WTC11 (cell line): ENCODE measurements at regions not wholly inside any gene's neighbourhood (a gene's known extent, or its start where the extent isn't known, plus 50 kb on each side); places are given as distances from the start of the nearest gene placed in this dataset.

Experiments used
- ATAC-seq: fragments of 200-7000 bp; cut with Tn5 transposase; 2 replicates; pipeline ENCODE4 v1.10.0; 2021; ENCODE audit warnings: mild to moderate bottlenecking, moderate library complexity
- CTCF ChIA-PET: fragments of 300-600 bp; sonication (Branson Sonifier 250); formaldehyde crosslinking; loops from one replicate; lab custom pipeline; 2021; ENCODE audit warnings: antibody characterized with exemption; lab: Charles Lee
- POLR2A ChIA-PET: fragments of 350-600 bp; sonication (Branson Sonifier 250); formaldehyde crosslinking; loops from one replicate; lab custom pipeline; 2021; ENCODE audit warnings: antibody characterized with exemption; lab: Charles Lee
- DNase-seq: peaks from one replicate; pipeline ENCODE4 v3.0.0; 2021; ENCODE audit warnings: low spot score
- H3K27ac Mint-ChIP-seq: 2 replicates; pipeline ENCODE4 v1.8.0; 2021; ENCODE audit warnings: mixed read lengths
- H3K27me3 Mint-ChIP-seq: 2 replicates; pipeline ENCODE4 v1.8.0; 2021; ENCODE audit warnings: low read depth, mild to moderate bottlenecking, moderate library complexity, mixed read lengths
- H3K36me3 Mint-ChIP-seq: 2 replicates; pipeline ENCODE4 v1.8.0; 2021; ENCODE audit warnings: mixed read lengths
- H3K4me1 Mint-ChIP-seq: 2 replicates; pipeline ENCODE4 v1.8.0; 2022; ENCODE audit warnings: mixed read lengths
- H3K4me3 Mint-ChIP-seq: 2 replicates; pipeline ENCODE4 v1.8.0; 2021; ENCODE audit warnings: mild to moderate bottlenecking, moderate library complexity, mixed read lengths
- H3K9me3 Mint-ChIP-seq: 2 replicates; pipeline ENCODE4 v1.8.0; 2021; ENCODE audit warnings: mixed read lengths
- CREB1 ChIP-seq: sonication (generic); formaldehyde crosslinking; IDR thresholded peaks from 2 replicates; pipeline ENCODE4 v1.8.0; 2023; ENCODE audit warnings: mild to moderate bottlenecking, missing genetic modification reagents
- ELF4 ChIP-seq: sonication (generic); formaldehyde crosslinking; IDR thresholded peaks from 2 replicates; pipeline ENCODE4 v1.8.1; 2022; ENCODE audit warnings: low read depth, mild to moderate bottlenecking, moderate library complexity, missing genetic modification reagents
- ESRRA ChIP-seq: sonication (generic); formaldehyde crosslinking; IDR thresholded peaks from 2 replicates; pipeline ENCODE4 v1.8.1; 2022; ENCODE audit warnings: mild to moderate bottlenecking, missing genetic modification reagents, borderline replicate concordance
- GTF2I ChIP-seq: fragments of 250-450 bp; sonication (Bioruptor Pico); conservative IDR thresholded peaks from 2 replicates; pipeline ENCODE4 v1.4.0; 2021; ENCODE audit warnings: mild to moderate bottlenecking
- JAZF1 ChIP-seq: fragments of 250-450 bp; sonication (Bioruptor Pico); IDR thresholded peaks from 2 replicates; pipeline ENCODE4 v1.9.0; 2021; ENCODE audit warnings: moderate library complexity, mild to moderate bottlenecking, inconsistent platforms
- JUN ChIP-seq: sonication (generic); formaldehyde crosslinking; IDR thresholded peaks from 2 replicates; pipeline ENCODE4 v1.8.0; 2023; ENCODE audit warnings: mild to moderate bottlenecking, missing genetic modification reagents
- KAT7 ChIP-seq: sonication (generic); formaldehyde crosslinking; IDR thresholded peaks from 2 replicates; pipeline ENCODE4 v1.8.1; 2023; ENCODE audit warnings: missing genetic modification reagents, mild to moderate bottlenecking, borderline replicate concordance
- MXD4 ChIP-seq: fragments of 250-450 bp; sonication (Bioruptor Pico); IDR thresholded peaks from 2 replicates; pipeline ENCODE4 v1.8.0; 2021; ENCODE audit warnings: mild to moderate bottlenecking, moderate library complexity, borderline replicate concordance
- NR2C2 ChIP-seq: sonication (generic); formaldehyde crosslinking; IDR thresholded peaks from 2 replicates; pipeline ENCODE4 v1.8.0; 2022; ENCODE audit warnings: mild to moderate bottlenecking, missing genetic modification reagents
- NR3C1 ChIP-seq: sonication (generic); formaldehyde crosslinking; conservative IDR thresholded peaks from 2 replicates; pipeline ENCODE4 v1.8.1; 2023; ENCODE audit warnings: low read depth, mild to moderate bottlenecking, missing genetic modification reagents
- PRRX2 ChIP-seq: fragments of 250-450 bp; sonication (Bioruptor Pico); IDR thresholded peaks from 2 replicates; pipeline ENCODE4 v1.8.0; 2021; ENCODE audit warnings: mild to moderate bottlenecking
- RELA ChIP-seq: sonication (generic); formaldehyde crosslinking; IDR thresholded peaks from 2 replicates; pipeline ENCODE4 v1.8.1; 2022; ENCODE audit warnings: missing genetic modification reagents, mild to moderate bottlenecking, borderline replicate concordance
- SP1 ChIP-seq: sonication (generic); formaldehyde crosslinking; conservative IDR thresholded peaks from 2 replicates; pipeline ENCODE4 v1.8.1; 2022; ENCODE audit warnings: missing genetic modification reagents
- TCF7 ChIP-seq: sonication (generic); formaldehyde crosslinking; IDR thresholded peaks from 2 replicates; pipeline ENCODE4 v1.8.0; 2022; ENCODE audit warnings: mild to moderate bottlenecking, low read depth, missing genetic modification reagents, moderate library complexity
- TEAD4 ChIP-seq: sonication (generic); formaldehyde crosslinking; IDR thresholded peaks from 2 replicates; pipeline ENCODE4 v1.8.0; 2022; ENCODE audit warnings: mild to moderate bottlenecking, missing genetic modification reagents
- TP53 ChIP-seq: sonication (generic); formaldehyde crosslinking; IDR thresholded peaks from 2 replicates; pipeline ENCODE4 v1.8.1; 2023; ENCODE audit warnings: mild to moderate bottlenecking, missing genetic modification reagents
- ZNF138 ChIP-seq: sonication (generic); formaldehyde crosslinking; conservative IDR thresholded peaks from 2 replicates; pipeline ENCODE4 v1.8.1; 2022; ENCODE audit warnings: mild to moderate bottlenecking, moderate library complexity, missing genetic modification reagents
- TF ChIP-seq, protein P1 (sequence below): fragments of 200-600 bp; IDR thresholded peaks from 2 replicates; pipeline ENCODE4 v1.8.0; 2022; ENCODE audit warnings: antibody characterized with exemption
- TF ChIP-seq, protein P2 (sequence below): sonication (generic); formaldehyde crosslinking; conservative IDR thresholded peaks from 2 replicates; pipeline ENCODE4 v1.8.1; 2023; ENCODE audit warnings: mild to moderate bottlenecking, low read depth, missing genetic modification reagents, moderate library complexity
- TF ChIP-seq, protein P3 (sequence below): sonication (generic); formaldehyde crosslinking; IDR thresholded peaks from 2 replicates; pipeline ENCODE4 v1.8.0; 2022; ENCODE audit warnings: mild to moderate bottlenecking, missing genetic modification reagents
- TF ChIP-seq, protein P4 (sequence below): sonication (generic); formaldehyde crosslinking; IDR thresholded peaks from 2 replicates; pipeline ENCODE4 v1.8.0; 2023; ENCODE audit warnings: missing genetic modification reagents
- TF ChIP-seq, protein P5 (sequence below): fragments of 250-450 bp; sonication (Bioruptor Pico); IDR thresholded peaks from 2 replicates; pipeline ENCODE4 v2.1.2; 2022; ENCODE audit warnings: mild to moderate bottlenecking, moderate library complexity
- TF ChIP-seq, protein P6 (sequence below): sonication (generic); formaldehyde crosslinking; IDR thresholded peaks from 2 replicates; pipeline ENCODE4 v1.8.1; 2023; ENCODE audit warnings: mild to moderate bottlenecking, missing genetic modification reagents

DNA sequence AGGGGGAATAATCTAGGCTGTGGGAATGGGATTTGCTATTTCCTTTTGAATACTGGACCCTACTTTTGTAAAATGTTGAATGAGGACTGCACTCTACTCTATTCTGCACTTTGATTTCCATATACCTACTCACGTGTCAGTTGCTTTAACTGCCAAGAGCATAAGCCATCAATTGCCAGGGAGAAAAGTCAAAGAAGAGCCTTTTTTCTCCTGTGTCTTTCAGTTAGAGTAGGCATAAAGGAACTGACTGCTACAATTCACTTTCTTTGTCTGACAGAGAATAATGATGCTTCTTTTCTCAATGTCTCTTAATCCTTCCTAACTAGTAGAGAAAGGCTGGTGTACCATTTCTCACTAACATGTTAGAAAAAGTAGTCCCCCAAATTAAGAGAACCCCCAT lies 231.6 kb downstream of the ELAVL2 start:
- Mint-ChIP-seq H3K27me3 (no peaks in the 10 kb centered on the region), H3K27ac (no peak overlapping the region), H3K4me3 (no peak overlapping the region), H3K36me3 (no peaks in the 10 kb centered on the region; the same call in 1 of the 2 replicates), H3K4me1 (peaks cover 35% of the 10 kb centered on the region), H3K9me3 (no peaks in the 10 kb centered on the region)
- TF ChIP-seq TCF7 (CRISPR knock-in tag) (no peak), CREB1 (no peak), TEAD4 (CRISPR knock-in tag) (no peak), TP53 (CRISPR knock-in tag) (no peak), GTF2I (CRISPR knock-in tag) (no peak), SP1 (no peak), ESRRA (CRISPR knock-in tag) (no peak), MXD4 (CRISPR knock-in tag) (no peak), ZNF138 (CRISPR knock-in tag) (no peak)
- TF ChIP-seq, protein P1, sequence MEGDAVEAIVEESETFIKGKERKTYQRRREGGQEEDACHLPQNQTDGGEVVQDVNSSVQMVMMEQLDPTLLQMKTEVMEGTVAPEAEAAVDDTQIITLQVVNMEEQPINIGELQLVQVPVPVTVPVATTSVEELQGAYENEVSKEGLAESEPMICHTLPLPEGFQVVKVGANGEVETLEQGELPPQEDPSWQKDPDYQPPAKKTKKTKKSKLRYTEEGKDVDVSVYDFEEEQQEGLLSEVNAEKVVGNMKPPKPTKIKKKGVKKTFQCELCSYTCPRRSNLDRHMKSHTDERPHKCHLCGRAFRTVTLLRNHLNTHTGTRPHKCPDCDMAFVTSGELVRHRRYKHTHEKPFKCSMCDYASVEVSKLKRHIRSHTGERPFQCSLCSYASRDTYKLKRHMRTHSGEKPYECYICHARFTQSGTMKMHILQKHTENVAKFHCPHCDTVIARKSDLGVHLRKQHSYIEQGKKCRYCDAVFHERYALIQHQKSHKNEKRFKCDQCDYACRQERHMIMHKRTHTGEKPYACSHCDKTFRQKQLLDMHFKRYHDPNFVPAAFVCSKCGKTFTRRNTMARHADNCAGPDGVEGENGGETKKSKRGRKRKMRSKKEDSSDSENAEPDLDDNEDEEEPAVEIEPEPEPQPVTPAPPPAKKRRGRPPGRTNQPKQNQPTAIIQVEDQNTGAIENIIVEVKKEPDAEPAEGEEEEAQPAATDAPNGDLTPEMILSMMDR: no peak
- TF ChIP-seq, protein P2, sequence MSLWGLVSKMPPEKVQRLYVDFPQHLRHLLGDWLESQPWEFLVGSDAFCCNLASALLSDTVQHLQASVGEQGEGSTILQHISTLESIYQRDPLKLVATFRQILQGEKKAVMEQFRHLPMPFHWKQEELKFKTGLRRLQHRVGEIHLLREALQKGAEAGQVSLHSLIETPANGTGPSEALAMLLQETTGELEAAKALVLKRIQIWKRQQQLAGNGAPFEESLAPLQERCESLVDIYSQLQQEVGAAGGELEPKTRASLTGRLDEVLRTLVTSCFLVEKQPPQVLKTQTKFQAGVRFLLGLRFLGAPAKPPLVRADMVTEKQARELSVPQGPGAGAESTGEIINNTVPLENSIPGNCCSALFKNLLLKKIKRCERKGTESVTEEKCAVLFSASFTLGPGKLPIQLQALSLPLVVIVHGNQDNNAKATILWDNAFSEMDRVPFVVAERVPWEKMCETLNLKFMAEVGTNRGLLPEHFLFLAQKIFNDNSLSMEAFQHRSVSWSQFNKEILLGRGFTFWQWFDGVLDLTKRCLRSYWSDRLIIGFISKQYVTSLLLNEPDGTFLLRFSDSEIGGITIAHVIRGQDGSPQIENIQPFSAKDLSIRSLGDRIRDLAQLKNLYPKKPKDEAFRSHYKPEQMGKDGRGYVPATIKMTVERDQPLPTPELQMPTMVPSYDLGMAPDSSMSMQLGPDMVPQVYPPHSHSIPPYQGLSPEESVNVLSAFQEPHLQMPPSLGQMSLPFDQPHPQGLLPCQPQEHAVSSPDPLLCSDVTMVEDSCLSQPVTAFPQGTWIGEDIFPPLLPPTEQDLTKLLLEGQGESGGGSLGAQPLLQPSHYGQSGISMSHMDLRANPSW: no peak
- ATAC-seq (no peak), DNase-seq (no peak)
- ChIA-PET CTCF (no interaction called here), POLR2A (interaction anchor here (0.6 kb wide), 1 partner anchor 10 kb away, joined by 3 read pairs; no protein-coding TSS in a partner anchor)

DNA sequence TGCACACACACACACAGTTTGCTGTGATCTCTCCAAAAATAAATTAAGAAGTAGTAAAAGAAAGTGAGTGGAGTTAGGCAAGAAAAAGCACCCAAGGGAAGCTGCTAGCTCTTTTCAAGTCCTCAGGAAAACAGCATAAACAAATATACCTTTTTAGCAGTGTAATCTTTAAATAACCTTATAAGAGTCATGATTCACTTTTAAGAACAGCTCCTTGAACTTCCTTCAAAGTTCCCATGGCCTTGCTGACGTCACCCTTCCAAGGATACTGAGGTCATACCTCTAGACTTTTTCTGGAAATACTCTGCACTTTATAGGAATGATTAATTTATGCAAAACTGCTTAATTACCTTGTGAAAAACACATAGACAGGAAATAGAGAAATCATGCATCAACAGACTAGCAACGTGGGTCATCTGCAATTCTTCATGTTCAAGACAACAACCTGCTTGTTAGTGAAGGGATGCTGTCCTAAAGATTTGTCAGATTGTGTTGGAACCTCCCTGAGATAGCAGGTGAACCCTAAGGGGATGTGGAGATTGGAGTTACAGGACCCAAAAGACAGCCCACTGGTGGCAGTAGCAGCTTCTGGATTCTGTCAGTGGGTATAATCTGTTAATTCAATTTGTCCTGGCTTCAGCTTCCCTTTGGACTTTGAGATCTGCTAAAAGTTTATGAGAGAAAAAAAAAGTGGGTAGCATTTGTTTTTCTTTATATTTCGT lies 229.0 kb downstream of the ELAVL2 start:
- peaks cover 5% of the 10 kb centered on the region; the same call in 1 of the 2 replicates for H3K36me3 Mint-ChIP-seq
- ATAC-seq (no peak), DNase-seq (no peak)
- ChIA-PET POLR2A (no interaction called here), CTCF (no interaction called here)
- H3K9me3 Mint-ChIP-seq: no peaks in the 10 kb centered on the region
- no peak overlapping the region for H3K27ac Mint-ChIP-seq
- no peaks in the 10 kb centered on the region for H3K27me3 Mint-ChIP-seq
- TF ChIP-seq JUN (CRISPR knock-in tag) (no peak), JAZF1 (CRISPR knock-in tag) (no peak), RELA (no peak), PRRX2 (no peak), ELF4 (CRISPR knock-in tag) (no peak)
- TF ChIP-seq, protein P3, sequence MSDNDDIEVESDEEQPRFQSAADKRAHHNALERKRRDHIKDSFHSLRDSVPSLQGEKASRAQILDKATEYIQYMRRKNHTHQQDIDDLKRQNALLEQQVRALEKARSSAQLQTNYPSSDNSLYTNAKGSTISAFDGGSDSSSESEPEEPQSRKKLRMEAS (CRISPR knock-in tag): no peak
- no peak overlapping the region for H3K4me3 Mint-ChIP-seq
- peaks cover 8% of the 10 kb centered on the region for H3K4me1 Mint-ChIP-seq

DNA sequence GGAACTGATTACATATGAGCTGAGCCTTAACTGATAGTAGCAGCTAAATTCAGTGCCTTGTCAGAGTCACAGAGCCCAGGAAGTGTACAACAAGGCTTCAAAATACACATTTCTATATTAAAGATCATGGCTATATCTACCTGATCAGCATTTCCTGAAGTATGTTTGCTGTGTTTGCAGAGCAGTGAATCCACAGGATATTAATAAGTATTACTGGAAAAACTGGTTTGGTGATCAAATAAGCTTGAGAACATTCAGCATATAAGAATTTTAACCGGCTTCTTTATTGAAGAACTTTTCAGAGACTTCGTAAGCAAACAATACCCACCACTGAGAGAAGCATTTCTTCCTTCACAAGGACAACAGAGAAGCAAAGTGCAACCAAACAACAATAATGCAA lies 227.0 kb downstream of the ELAVL2 start:
- Mint-ChIP-seq H3K27ac (no peak overlapping the region), H3K4me3 (no peak overlapping the region), H3K4me1 (no peaks in the 10 kb centered on the region), H3K9me3 (no peaks in the 10 kb centered on the region), H3K36me3 (peaks cover 24% of the 10 kb centered on the region), H3K27me3 (no peaks in the 10 kb centered on the region)
- ChIA-PET CTCF (no interaction called here), POLR2A (no interaction called here)
- TF ChIP-seq, protein P4, sequence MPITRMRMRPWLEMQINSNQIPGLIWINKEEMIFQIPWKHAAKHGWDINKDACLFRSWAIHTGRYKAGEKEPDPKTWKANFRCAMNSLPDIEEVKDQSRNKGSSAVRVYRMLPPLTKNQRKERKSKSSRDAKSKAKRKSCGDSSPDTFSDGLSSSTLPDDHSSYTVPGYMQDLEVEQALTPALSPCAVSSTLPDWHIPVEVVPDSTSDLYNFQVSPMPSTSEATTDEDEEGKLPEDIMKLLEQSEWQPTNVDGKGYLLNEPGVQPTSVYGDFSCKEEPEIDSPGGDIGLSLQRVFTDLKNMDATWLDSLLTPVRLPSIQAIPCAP (CRISPR knock-in tag): no peak
- no peak for TF ChIP-seq NR3C1 (CRISPR knock-in tag)
- TF ChIP-seq, protein P5, sequence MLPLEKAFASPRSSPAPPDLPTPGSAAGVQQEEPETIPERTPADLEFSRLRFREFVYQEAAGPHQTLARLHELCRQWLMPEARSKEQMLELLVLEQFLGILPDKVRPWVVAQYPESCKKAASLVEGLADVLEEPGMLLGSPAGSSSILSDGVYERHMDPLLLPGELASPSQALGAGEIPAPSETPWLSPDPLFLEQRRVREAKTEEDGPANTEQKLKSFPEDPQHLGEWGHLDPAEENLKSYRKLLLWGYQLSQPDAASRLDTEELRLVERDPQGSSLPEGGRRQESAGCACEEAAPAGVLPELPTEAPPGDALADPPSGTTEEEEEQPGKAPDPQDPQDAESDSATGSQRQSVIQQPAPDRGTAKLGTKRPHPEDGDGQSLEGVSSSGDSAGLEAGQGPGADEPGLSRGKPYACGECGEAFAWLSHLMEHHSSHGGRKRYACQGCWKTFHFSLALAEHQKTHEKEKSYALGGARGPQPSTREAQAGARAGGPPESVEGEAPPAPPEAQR (CRISPR knock-in tag): no peak
- TF ChIP-seq NR2C2: no peak
- TF ChIP-seq KAT7 (CRISPR knock-in tag): no peak
- TF ChIP-seq, protein P6, sequence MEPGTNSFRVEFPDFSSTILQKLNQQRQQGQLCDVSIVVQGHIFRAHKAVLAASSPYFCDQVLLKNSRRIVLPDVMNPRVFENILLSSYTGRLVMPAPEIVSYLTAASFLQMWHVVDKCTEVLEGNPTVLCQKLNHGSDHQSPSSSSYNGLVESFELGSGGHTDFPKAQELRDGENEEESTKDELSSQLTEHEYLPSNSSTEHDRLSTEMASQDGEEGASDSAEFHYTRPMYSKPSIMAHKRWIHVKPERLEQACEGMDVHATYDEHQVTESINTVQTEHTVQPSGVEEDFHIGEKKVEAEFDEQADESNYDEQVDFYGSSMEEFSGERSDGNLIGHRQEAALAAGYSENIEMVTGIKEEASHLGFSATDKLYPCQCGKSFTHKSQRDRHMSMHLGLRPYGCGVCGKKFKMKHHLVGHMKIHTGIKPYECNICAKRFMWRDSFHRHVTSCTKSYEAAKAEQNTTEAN: no peak
- no peak for ATAC-seq
- DNase-seq: no peak
